SKM-1 (cell line): ENCODE measurements at regions not wholly inside any gene's neighbourhood (a gene's known extent, or its start where the extent isn't known, plus 50 kb on each side); places are given as distances from the start of the nearest gene placed in this dataset.

Experiments
- DNase-seq: peaks from one replicate; lab custom pipeline; 2025; ENCODE audit not compliant: unreplicated experiment; lab: John Stamatoyannopoulos, UW

GRCh38 chr21:15233611-15234010, 168.8 kb upstream of the NRIP1 start:
- no peak for DNase-seq

- DNase-seq: no peak
Observed at GRCh38 chr21:15236111-15236510, 171.3 kb upstream of the NRIP1 start.

- DNase-seq: no peak
Observed at GRCh38 chr21:15240848-15241247, 176.0 kb upstream of the NRIP1 start.

GRCh38 chr21:15241997-15242736, 177.4 kb upstream of the NRIP1 start:
- DNase-seq: no peak

- no peak for DNase-seq
Observed at GRCh38 chr21:15242906-15243305, 178.1 kb upstream of the NRIP1 start.

GRCh38 chr21:15243406-15243805, 178.6 kb upstream of the NRIP1 start:
- DNase-seq: no peak

- no peak for DNase-seq
Observed at GRCh38 chr21:15247613-15248012, 182.8 kb upstream of the NRIP1 start.

GRCh38 chr21:15249285-15249993, 184.6 kb upstream of the NRIP1 start:
- DNase-seq: no peak

- no peak for DNase-seq
Observed at GRCh38 chr21:15250384-15250783, 185.6 kb upstream of the NRIP1 start.

- DNase-seq: no peak
Observed at GRCh38 chr21:15252431-15252830, 187.6 kb upstream of the NRIP1 start.

GRCh38 chr21:15254111-15254510, 189.3 kb upstream of the NRIP1 start:
- DNase-seq: no peak

- DNase-seq: no peak
Observed at GRCh38 chr21:15255261-15255660, 190.5 kb upstream of the NRIP1 start.

- DNase-seq: no peak
Observed at GRCh38 chr21:15255763-15256162, 191.0 kb upstream of the NRIP1 start.

GRCh38 chr21:15256996-15257395, 192.2 kb upstream of the NRIP1 start:
- no peak for DNase-seq

GRCh38 chr21:15257646-15258045, 192.8 kb upstream of the NRIP1 start:
- DNase-seq: no peak

- no peak for DNase-seq
Observed at GRCh38 chr21:15259824-15260223, 195.0 kb upstream of the NRIP1 start.

GRCh38 chr21:15260604-15261003, 195.8 kb upstream of the NRIP1 start:
- DNase-seq: no peak

GRCh38 chr21:15264084-15264665, 199.4 kb upstream of the NRIP1 start:
- no peak for DNase-seq

- no peak for DNase-seq
Observed at GRCh38 chr21:15272171-15272570, 207.4 kb upstream of the NRIP1 start.

GRCh38 chr21:15272591-15272990, 207.8 kb upstream of the NRIP1 start:
- DNase-seq: no peak

GRCh38 chr21:15273244-15273643, 208.4 kb upstream of the NRIP1 start:
- no peak for DNase-seq
